GM12872 (cell line): ENCODE measurements at regions not wholly inside any gene's neighbourhood (a gene's known extent, or its start where the extent isn't known, plus 50 kb on each side); places are given as distances from the start of the nearest gene placed in this dataset.

Source experiments
- CTCF ChIP-seq: IDR thresholded peaks from 3 replicates; pipeline ENCODE4 v1.5.1; 2011; ENCODE audit warnings: low read depth, mild to moderate bottlenecking, low read length, moderate library complexity; ENCODE audit not compliant: insufficient read depth

DNA sequence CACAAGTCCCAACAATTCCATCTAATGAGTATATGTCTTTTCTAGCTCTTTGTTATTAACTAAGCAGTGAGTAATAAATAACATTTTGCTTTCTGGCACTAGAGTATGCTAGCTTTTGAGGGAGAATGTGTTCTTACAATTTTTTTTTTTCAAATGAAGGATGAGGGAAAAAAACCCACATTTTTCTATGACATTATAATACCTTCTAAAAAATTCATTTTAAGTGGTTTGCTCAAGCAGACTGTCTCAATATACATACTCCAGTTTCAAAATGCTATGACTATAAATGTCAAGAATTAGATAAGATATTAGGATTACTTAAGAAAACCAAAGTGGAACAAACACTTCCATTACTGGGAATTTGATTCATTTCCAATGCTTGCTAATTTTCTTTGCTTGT is 394.6 kb downstream of the C12orf75 start:
- TF ChIP-seq CTCF = no peak

DNA sequence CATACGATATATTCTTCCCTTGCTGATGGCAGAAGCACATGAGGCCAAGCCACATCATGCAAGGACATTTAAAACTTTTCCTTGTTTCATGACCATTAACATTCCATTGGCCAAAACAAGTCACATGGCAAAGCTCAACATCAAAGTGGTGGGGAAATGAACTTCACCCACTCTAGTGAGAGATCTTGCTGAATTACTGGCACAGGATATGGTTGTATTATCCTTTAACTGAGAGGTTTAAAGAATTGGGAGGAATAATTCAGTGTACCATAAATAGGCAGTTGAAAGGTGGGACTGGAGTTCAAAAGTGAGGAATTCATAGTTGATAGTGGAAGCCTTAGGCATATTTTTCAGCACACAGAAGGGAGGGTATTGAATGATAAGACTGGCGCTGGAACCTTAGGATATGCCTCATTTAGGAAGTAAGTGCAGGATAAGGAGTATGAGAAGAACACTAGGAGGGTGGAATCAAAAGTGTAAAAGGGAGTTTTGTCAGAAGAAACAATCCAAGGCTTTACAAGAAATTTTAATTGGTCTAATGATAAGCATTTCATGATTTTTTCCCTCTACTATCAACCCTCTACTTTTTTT is 398.8 kb downstream of the C12orf75 start:
- TF ChIP-seq CTCF = no peak

GRCh38 chr12:105729926-105730325 is 399.4 kb downstream of the C12orf75 start:
- no peak for TF ChIP-seq CTCF

DNA sequence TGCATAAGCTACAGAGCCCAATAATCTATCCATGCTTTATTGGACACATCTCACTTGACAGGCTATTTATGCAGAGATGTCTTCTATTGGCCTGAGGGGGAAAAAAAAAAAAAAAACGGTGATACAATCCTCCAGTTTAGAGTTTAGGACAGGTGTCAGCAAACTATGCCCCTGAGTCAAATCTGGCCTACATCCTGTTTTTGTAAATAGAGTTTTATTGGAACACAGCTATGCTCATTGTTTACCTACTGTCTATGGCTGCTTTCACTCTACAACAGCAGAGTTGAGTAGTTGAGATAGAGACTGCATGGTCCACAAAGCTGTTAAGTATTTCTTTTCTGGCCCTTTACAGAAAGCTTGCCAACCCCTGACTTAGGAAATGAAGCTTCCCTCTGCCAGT is 403.1 kb downstream of the C12orf75 start:
- TF ChIP-seq CTCF = no peak

- no peak for TF ChIP-seq CTCF
Observed at GRCh38 chr12:105736498-105736897, 402.3 kb downstream of the NUAK1 start.

GRCh38 chr12:105738051-105738450 is 400.7 kb downstream of the NUAK1 start:
- TF ChIP-seq CTCF = no peak

DNA sequence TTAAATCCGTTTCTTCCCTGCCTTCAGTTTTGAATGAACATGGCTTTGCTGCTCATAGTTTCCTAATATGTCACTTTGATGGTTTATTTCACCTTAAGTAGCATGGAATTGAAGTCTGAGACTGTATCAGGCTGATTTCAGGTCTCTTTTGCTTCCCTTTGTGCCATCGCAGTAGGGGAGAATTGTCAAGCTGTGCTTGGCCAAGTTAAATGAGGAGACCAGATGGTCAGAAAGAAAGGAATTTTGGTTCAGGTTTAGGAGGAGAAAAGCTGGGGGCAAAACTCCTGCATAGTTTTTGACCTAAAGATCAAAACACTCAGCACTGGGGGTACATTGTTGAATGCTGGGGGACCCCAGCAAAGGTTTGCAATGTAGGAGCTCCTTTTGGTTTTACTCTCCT is 398.4 kb downstream of the NUAK1 start:
- no peak for TF ChIP-seq CTCF
